ENCODE measurements at regions not wholly inside any gene's neighbourhood (a gene's known extent, or its start where the extent isn't known, plus 50 kb on each side); places are given as distances from the start of the nearest gene placed in this dataset.
"Not testable (repeated sequence)": the region's sequence is repeated elsewhere in the genome, so short reads cannot be mapped to it uniquely, and the experiment has no call there.

DNA sequence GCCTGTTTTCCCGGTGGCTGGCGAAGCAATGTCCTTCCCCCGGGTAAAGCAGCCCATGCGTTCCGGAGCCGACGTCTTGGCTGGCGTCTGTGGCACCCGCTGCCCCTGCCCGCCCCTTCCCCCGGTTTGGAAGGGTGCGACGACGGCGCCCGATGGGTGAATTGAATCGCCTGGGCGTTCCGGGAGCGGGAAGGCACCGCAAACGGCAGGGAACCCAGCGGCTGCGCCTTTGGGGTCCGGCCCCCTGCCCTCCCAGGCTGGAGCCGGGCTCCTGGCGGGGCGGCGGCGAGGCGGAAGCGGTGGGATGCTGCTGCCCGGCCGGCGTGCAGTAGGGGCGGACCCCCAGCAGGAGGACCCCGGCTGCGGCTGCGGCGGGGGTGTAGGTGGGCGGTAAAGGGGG, 123.6 kb upstream of the RHOU start:
- DNase-seq (ENCODE audit: low spot score): not testable (repeated sequence)

DNA sequence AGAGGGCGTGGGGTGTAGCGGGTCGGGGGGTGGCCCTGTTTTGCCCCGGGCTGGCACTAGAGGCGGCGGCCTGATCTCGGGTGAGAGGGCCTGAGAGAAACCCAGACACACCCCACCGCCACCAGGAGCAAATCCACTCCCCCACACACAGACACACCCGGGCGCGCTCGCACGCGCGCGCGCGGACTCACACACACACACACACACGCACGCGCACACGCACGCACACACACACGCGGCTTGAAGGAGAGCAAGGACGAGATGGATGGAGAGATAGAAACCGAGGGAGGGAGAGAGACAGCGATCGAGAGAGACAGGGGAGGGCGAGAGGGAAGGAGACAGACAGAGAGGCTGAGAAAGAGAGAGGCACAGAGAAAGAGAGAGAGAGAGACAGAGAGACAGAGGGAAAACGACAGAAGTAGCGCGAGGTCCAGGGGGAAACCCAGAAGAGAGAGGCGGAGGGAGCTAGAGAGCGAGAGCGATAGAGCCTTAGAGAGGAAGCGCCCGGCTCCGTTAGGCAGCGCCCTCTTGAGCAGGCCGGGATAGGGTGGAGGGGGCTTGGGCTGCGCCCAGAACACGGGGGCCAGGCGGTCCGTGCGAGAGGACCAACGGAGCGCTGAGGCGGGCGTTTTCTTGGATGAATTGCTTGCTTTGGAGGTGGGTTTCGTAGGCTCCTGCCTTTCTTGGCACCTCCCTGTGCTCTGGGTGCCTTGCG, 113.1 kb upstream of the RHOU start:
- not testable (repeated sequence) for DNase-seq (ENCODE audit: low spot score)

DNA sequence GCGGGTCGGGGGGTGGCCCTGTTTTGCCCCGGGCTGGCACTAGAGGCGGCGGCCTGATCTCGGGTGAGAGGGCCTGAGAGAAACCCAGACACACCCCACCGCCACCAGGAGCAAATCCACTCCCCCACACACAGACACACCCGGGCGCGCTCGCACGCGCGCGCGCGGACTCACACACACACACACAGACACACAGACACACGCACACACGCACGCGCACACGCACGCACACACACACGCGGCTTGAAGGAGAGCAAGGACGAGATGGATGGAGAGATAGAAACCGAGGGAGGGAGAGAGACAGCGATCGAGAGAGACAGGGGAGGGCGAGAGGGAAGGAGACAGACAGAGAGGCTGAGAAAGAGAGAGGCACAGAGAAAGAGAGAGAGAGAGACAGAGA, 108.8 kb upstream of the RHOU start:
- not testable (repeated sequence) for DNase-seq (ENCODE audit: low spot score)

DNA sequence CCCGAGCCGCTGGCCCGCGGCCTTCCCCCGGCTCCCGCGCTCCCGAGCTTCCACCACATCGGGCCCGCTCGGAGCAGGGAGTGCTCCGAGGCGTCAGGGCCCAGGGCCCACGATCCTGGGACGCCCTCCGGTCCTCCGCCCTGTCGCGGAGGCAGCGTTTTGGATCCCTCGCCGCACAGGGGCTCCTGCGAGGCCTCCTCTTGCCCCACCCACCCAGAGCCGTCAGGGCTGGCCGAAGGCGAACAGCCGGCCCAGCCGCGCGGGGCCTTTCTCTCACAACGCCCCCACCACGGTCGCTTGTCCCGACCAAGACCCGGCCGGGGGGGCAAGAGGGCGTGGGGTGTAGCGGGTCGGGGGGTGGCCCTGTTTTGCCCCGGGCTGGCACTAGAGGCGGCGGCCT, 102.4 kb upstream of the RHOU start:
- not testable (repeated sequence) for DNase-seq (ENCODE audit: low spot score)

DNA sequence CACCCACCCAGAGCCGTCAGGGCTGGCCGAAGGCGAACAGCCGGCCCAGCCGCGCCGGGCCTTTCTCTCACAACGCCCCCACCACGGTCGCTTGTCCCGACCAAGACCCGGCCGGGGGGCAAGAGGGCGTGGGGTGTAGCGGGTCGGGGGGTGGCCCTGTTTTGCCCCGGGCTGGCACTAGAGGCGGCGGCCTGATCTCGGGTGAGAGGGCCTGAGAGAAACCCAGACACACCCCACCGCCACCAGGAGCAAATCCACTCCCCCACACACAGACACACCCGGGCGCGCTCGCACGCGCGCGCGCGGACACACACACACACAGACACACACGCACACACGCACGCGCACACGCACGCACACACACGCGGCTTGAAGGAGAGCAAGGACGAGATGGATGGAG, 100.0 kb upstream of the RHOU start:
- not testable (repeated sequence) for DNase-seq (ENCODE audit: low spot score)

DNA sequence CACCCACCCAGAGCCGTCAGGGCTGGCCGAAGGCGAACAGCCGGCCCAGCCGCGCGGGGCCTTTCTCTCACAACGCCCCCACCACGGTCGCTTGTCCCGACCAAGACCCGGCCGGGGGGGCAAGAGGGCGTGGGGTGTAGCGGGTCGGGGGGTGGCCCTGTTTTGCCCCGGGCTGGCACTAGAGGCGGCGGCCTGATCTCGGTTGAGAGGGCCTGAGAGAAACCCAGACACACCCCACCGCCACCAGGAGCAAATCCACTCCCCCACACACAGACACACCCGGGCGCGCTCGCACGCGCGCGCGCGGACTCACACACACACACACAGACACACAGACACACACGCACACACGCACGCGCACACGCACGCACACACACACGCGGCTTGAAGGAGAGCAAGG, 97.8 kb upstream of the RHOU start:
- DNase-seq (ENCODE audit: low spot score): not testable (repeated sequence)

DNA sequence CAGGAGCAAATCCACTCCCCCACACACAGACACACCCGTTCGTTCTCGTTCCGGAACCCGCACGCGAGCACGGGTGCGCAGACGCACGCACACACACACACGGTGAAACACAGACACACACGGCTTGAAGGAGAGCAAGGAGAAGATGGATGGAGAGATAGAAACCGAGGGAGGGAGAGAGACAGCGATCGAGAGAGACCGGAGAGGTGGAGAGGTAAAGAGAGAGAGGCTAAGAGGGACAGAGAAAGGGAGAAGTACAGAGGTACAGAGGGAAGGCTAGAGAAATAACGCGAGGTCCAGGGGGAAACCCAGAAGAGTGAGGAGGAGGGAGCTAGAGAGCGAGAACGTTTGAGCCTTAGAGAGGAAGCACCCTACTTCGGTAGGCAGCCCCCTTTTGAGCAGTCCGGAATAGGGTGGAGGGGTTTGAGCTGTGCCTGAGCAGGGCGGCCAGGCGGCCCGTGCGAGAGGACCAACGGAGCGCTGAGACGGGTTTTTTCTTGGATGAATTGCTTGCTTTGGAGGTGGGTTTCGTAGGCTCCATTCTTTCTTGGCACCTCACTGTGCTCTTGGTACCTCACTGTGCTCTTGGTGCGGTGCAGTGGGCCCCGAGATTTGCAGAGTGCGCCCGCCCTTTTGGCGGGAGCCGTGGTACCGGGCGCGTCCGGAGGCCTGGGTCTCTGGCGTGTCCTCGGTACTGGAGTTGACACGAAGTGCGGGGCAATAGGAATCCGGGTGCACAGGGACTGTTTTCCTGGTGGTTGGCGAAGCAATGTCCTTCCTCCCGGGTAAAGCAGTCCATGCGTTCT, 88.4 kb upstream of the RHOU start:
- DNase-seq (ENCODE audit: low spot score): peak; percentile 58

DNA sequence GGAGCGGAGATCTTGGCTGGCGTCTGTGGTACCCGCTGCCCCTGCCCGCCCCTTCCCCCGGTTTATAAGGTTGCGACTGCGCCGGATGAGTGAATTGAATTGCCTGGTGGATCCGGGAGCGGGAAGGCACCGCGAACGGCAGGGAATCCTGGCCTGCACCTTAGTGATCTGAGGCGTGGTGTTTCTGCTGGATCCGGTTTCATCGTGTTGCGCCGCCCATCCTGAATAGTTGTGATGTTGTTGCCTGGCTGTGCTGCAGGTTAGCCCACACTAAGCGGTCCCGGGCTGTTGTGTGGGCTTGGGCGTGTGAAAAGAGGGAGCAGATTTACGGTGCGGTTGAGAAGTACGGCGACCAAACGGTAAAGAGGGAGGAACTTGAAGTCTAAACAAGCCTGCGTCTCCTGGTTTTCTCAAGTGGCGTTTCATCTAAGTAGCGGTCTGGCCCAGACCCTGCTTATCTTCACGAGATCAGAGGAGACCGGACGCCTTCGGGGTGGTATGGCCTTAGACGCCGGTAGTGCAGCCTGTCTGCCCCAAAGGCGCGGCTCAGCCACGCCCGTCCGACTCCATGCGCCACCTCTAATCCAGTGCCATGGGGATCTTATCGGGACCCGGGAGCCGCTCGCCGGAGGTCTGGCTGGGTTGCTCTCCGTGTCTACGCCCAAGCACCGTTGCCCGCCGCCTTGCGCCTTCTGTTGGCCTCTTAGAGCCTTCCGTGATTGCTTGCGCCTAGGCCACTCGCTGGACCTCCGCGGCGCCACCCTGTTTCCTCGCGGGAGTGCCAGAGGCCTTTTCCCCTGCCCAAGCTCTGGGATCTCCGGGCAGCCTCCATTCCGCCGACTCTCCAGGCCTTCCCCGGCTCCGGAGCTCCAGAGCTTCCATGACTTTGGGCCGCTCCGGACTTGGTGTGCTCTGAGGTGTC, 87.5 kb upstream of the RHOU start:
- DNase-seq (ENCODE audit: low spot score): peak; percentile 47

DNA sequence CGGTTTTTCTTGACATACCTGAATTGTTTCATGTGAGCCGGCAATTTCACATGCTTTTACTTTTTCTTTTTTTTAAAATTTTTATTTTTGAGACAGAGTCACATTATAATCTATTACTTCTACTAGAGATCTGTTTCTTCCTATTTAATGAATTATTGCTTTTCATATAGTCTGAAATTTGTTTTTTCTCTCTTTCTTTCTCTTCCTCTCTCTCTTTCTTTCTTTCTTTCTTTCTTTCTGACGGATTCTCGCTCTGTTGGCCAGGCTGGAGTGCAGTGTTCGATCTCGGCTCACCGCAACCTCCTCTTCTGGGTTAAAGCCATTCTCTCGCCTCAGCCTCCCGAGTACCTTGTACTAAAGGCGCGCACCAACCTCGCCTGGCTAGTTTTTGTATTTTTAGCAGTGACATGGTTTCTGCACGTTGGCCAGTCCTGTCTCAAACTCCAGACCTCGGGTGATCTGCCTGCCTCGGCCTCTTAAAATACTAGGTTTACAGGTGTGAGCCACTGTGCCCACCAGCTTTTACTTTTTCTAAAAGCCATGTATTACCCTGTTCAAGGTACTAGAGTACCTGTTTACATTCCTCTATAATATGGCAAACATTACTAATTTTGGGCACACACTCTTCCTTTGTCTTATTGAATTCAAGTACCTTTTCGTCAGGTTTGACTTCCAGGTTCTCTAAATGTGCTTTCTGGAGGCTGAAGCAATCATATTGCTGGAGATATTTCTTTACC, 86.5 kb upstream of the RHOU start:
- no peak for DNase-seq (ENCODE audit: low spot score)

DNA sequence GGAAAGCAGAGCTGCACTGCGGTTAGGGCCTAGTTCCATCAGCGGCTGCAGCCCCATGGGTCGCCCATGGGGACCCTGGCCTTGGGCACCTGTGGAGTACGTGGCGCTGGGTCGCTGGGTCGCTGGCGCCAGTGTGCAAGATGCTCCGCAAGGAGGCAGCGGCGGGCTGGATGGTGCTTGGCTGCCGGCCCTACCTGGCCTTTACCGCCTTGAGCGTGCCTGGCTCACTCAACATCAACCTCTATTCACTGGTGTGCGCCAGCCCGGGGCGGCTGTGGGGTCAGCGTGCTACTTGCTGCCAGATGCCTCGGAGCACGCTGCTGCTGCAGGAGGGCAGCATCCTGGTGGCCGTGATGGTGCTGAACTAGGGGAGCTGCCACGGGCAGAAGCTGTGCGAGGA, 85.1 kb upstream of the RHOU start:
- DNase-seq (ENCODE audit: low spot score): no peak

DNA sequence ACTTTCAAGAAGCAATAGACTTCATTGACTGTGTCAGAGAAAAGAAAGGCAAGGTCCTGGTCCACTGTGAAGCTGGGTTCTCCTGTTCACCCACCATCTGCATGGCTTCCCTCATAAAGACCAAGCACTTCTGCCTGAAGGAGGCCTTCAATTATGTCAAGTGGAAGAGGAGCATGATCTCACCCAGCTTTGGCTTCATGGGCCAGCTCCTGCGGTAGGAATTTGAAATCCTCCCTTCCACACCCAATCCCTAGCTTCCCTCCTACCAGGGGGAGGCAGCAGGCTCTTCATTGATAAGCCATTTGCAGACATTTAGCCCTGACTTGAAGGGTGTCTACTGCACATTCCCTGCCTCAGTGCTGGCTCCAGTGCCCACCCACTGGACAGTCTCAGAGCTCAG, 84.3 kb upstream of the RHOU start:
- DNase-seq (ENCODE audit: low spot score): no peak

DNA sequence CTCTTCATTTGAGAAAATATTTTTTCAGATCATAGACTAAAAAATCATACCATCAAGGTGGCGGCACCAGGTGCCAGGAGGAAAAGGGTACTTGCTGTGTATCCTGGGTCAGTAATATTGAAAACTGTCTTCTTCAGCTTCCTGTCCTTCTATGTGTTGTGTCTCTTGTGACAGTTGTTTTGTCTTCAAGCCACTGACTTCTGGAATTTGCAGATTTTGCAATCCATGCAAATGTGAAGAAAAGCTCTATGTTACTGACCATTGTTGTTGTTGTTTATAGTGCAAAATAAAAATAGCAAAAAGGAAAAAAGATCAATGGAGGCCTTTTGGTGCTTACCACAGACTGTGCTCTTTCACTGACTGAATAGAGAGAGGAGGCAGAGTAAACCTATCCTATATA, 83.2 kb upstream of the RHOU start:
- DNase-seq (ENCODE audit: low spot score): no peak

DNA sequence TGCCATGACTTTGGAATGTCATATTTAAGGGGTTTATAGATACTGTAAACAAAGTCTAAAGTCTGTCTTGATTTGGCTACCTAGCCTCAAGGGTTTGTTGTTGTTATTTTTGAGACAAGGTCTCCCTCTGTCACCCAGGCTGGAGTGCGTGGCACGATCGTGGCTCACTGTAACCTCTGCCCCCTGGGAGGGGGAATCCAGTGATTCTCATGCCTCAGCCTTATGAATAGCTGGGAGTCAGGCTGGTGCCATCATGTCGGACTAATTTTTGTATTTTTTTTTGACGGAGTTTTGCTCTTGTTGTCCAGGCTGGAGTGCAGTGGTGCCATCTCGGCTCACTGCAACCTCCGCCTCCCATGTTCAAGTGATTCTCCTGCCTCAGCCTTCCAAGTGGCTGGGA, 82.2 kb upstream of the RHOU start:
- not testable (repeated sequence) for DNase-seq (ENCODE audit: low spot score)

DNA sequence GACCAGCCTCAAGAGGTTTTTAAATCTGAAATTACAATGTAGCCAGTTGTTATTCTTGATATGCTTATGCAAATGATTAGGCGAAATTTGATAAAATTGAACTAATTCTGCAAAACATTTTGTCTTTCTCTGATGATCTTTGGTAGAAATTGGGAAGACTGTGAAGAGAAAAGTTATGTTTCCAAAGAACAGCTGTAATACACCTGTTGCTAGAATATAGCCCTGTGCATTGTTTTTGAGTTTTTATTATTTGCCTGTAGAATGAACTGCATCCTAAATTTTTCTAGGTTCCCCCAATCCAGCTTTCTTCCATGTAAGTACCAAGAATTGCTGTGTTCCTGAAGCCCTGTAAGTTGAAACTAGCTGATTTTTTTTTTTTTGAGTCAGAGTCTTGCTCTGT, 81.5 kb upstream of the RHOU start:
- no peak for DNase-seq (ENCODE audit: low spot score)

DNA sequence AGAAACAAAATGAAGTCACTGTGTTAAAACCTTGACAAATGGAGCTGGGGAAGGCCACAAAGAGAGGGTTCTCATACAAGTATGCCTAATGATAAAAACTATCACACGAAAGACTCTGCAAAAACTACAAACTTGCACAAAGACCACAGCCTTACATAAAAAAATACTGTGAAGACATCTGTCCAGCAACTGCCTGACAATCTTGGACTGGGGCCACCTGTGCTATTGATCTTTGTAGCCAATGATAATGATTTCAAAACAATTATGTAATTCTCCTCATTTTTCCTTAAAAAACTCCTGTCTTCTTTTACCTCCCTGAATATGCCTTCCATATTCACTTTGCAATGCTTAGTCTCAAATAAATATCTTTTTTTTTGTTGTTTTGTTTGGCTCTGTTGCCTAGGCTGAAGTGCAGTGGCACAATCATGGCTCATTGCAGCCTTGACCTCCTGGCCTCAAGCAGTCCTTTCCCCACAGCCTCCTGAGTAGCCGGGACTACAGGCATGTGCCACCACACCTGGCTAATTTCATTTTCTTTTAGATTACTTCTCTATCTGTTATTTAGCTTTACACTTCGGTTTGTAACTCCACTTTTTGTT, 79.4 kb upstream of the RHOU start:
- no peak for DNase-seq (ENCODE audit: low spot score)

DNA sequence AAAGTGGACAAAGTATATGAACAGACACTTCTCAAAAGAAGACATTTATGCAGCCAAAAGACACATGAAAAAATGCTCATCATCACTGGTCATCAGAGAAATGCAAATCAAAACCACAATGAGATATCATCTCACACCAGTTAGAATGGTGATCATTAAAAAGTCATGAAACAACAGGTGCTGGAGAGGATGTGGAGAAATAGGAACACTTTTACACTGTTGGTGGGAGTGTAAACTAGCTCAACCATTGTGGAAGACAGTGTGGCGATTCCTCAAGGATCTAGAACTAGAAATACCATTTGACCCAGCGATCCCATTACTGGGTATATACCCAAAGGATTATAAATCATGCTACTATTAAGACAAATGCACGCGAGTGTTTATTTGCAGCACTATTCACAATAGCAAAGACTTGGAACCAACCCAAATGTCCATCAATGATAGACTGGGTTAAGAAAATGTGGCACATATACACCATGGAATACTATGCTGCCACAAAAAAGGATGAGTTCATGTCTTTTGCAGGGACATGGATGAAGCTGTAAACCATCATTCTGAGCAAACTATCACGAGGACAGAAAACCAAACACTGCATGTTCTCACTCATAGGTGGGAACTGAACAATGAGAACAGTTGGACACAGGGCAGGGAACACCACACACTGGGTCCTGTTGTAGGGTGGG, 73.1 kb upstream of the RHOU start:
- DNase-seq (ENCODE audit: low spot score): not testable (repeated sequence)

DNA sequence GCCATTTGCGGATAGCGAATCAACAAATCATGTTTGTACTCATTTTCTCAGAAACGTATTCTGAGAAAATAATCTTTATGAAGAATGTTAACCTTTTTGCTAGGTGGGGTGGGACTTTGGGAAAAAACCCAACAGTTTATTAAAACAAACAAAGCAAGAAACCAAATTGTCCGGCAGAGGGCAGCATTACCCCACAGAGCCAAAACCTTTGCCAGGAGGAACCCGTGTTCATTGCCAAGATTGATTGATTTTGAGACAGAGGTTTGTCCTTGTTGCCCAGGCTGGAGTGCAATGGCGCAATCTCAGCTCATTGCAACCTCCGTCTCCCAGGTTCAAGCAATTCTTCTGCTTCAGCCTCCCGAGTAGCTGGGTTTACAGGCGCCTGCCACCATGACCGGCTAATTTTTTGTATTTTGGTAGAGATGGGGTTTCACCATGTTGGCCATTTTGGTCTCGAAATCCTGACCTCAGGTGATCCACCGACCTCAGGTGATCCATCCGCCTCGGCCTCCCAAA, 70.8 kb upstream of the RHOU start:
- DNase-seq (ENCODE audit: low spot score): peak; percentile 75

DNA sequence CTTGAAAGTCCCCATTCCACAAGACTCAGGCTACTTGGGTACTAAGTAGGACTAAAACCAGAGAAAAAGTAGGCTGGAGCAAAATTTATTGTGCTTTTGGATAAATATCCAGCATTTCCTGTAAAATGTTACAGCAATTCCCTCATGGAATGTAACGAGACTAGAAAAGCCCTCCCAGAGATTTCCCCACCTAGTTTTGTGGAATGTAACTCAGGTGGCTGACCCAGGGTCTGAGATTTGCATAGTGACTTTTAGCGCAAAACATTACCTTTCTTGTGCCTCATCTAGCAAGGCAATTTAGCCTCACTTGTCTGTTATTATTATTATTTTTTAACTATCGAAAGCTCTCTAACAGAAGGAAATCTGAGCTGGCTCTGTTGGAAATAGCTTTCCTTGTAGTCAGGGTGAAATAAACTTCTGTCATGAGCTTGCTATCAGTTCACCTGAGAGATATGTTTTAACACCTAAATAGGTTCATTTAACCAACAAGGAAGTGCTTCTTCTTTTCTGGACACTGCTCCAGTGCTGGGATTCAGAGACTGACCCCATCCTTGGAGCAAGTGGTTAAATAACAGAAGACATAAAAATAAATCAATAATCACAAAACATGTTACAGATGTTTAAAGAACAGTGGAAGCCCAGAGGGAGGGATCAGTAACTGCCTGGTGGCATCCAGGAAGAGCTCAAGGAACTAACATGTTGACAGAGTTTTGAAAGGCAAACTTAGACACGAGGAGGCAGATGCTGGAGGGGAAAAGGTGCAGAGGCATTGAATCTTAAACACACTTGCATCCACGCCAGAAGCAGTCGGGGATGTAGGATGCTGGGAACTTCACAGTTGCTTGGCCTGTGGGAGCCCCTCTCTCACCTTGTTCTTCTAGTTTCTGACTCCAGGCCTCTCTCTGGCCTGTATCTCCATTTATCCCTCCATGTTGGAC, 68.3 kb upstream of the RHOU start:
- no peak for DNase-seq (ENCODE audit: low spot score)

DNA sequence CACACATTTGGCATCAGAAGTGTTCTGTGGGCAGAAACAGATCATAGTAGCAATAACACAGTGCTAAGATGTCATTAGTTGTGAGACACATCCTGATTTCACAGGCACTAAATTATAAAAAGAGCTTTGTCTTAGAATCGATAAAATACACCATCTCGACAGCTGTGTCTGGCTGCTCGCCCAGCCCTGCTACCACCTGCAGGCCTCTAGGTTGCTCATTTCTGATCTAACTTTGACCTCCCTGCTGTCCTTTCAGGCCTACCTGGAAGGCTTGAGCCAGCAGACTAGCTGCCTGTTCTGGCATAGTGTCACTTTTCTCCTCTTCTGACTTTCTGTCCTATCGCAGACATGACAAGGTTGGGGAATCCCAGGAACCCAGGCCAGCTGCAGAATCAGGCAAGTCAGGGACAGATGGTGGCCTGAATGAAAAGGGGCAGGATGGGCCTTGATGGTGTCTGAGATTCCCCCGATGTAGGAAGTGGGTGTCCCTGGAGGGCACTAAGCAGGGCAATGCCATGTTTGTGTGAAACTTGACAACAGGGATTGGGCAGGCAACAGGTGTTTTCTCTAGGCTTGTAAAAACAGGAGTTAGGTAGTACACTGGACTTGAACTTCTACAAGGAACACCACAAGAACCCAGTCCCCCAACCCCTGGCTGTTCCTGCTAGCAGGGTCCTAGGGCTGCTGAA, 66.6 kb upstream of the RHOU start:
- no peak for DNase-seq (ENCODE audit: low spot score)

Data from GM03348 (cell line).